ENCODE measurements at regions not wholly inside any gene's neighbourhood (a gene's known extent, or its start where the extent isn't known, plus 50 kb on each side); places are given as distances from the start of the nearest gene placed in this dataset.

- no peak for TF ChIP-seq CTCF (IDR thresholded peaks at IDR 0.05)
- TF ChIP-seq POLR2A (IDR thresholded peaks at IDR 0.05), result no peak
These were observed 187.0 kb downstream of the FBXO8 start for GRCh38 chr4:174096456-174096855.

Data from body of pancreas (tissue), 4 donors.